Skin epidermis (tissue), 12 donors: ENCODE measurements at regions not wholly inside any gene's neighbourhood (a gene's known extent, or its start where the extent isn't known, plus 50 kb on each side); places are given as distances from the start of the nearest gene placed in this dataset.

Experiments
- H3K27ac ChIP-seq, 21 experiments: fragments of 200-600 bp; sonication (generic) in 11 of 21; one replicate each; pipeline ENCODE4 v1.5.0; 2020; ENCODE audit warnings: mild to moderate bottlenecking in 3 of 21, inconsistent platforms in 2 of 21, moderate library complexity in 2 of 21
- H3K4me3 ChIP-seq, 7 experiments: fragments of 200-600 bp; sonication (generic) in 2 of 7; one replicate each; pipeline ENCODE4 v1.5.0; 2020; ENCODE audit warnings: inconsistent platforms in 2 of 7, mild to moderate bottlenecking in 2 of 7, moderate library complexity in 1 of 7

DNA sequence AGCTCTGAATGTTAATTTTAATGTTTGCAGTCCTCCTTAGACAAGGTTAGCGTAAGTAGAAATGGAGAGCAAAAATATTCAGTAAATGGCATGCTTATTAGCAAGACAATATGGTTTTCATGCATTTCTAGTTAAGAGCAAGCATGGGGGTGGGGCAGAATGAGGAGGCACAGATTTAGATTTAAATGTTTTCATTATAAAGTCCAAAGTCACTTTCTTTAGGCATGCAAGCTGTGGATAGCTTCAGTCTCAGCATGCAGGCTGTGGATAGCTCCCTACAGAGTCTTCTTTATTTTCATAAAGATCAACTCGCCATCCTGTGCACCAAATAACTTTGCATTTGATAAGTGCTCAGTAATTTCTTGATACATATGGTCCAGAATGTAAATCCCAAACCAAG lies 1294.5 kb upstream of the ADGRL2 start:
- Histone ChIP-seq H3K27ac (no peak overlapping the region), H3K4me3 (no peak overlapping the region)

- Histone ChIP-seq H3K4me3 (no peak overlapping the region), H3K27ac (no peak overlapping the region)
Observed at GRCh38 chr1:80498673-80499072, 1302.1 kb upstream of the ADGRL2 start.

- Histone ChIP-seq H3K27ac (no peak overlapping the region), H3K4me3 (no peak overlapping the region)
Observed at GRCh38 chr1:80495806-80496205, 1304.9 kb upstream of the ADGRL2 start.

- Histone ChIP-seq H3K4me3 (no peak overlapping the region), H3K27ac (no peak overlapping the region)
Observed at GRCh38 chr1:80472145-80472544, 1328.6 kb upstream of the ADGRL2 start.

GRCh38 chr1:80468356-80468755 lies 1332.4 kb upstream of the ADGRL2 start:
- Histone ChIP-seq H3K4me3 (no peak overlapping the region), H3K27ac (no peak overlapping the region)

GRCh38 chr1:80462006-80462405 lies 1338.7 kb upstream of the ADGRL2 start:
- Histone ChIP-seq H3K27ac (no peak overlapping the region), H3K4me3 (no peak overlapping the region)

DNA sequence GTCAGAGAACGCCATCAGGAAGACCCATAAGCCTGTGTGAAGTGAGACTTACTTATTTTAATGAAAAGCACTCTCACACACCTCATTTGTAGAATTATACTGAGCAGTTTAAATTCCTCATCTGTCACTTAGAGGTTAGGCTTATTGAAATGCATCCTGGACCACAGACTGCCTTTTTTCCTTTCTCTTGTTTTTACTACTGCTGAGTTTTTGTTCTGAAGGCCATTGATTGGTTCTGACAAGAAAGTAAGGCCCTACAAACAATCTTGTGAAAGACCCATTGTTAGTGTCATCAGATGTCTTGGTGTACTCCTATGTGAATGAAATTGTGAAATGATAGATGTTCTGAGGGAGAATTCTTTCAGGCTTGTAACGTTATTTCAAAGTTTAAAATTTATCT lies 1343.3 kb upstream of the ADGRL2 start:
- no peak overlapping the region for H3K4me3 ChIP-seq

GRCh38 chr1:80453775-80454174 lies 1347.0 kb upstream of the ADGRL2 start:
- Histone ChIP-seq H3K4me3 (no peak overlapping the region), H3K27ac (no peak overlapping the region)

More for the DNA sequence above, 1343.3 kb upstream of the ADGRL2 start:
- no peak overlapping the region for H3K27ac ChIP-seq

- Histone ChIP-seq H3K4me3 (no peak overlapping the region), H3K27ac (no peak overlapping the region)
Observed at GRCh38 chr1:80450711-80451110, 1350.0 kb upstream of the ADGRL2 start.

- Histone ChIP-seq H3K4me3 (no peak overlapping the region), H3K27ac (no peak overlapping the region)
Observed at GRCh38 chr1:80448081-80448480, 1352.7 kb upstream of the ADGRL2 start.

- H3K27ac ChIP-seq, result no peak overlapping the region
- H3K4me3 ChIP-seq, result no peak overlapping the region
Observed at GRCh38 chr1:80447526-80447925, 1353.2 kb upstream of the ADGRL2 start.

- no peak overlapping the region for H3K4me3 ChIP-seq
- H3K27ac ChIP-seq, result no peak overlapping the region
Observed at GRCh38 chr1:80445033-80445432, 1355.7 kb upstream of the ADGRL2 start.

DNA sequence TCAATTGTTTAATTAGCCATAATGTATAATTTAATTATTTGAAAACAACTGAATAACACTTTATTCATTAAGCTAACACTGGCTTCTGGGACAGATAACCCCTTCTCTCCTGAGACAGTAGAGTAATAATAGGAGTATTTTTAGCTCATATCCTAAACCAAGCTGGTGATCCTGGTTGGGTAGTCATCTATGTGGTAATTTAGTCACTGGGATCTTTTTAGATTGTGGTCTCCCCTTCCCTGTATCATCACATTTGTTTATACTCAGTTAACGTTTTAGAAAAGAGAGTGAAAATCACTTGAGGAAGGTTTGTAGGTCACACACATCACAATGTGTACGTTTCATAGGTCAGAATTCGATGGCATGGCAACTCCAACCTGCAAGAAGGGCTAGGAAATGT lies 1356.6 kb upstream of the ADGRL2 start:
- no peak overlapping the region for H3K4me3 ChIP-seq
- H3K27ac ChIP-seq, result no peak overlapping the region

DNA sequence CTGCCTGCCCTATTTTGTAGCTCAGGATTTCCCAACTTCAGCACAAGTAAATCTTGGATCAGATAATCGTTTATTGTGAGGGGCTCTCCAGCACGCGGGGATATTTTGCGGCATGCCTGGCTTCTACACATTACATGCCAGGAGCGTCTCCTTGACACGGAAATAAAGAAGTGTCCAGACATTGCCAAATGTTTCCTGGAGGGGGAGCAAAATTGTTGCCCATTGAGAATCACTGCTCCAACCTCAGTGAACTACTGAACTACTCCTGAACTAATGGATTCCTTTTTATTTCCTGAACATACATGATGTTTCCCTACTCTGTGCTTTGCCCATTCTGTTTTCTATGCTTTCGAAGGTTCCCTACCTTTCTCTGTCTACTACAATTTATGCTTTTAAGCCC lies 1359.1 kb upstream of the ADGRL2 start:
- no peak overlapping the region for H3K27ac ChIP-seq

DNA sequence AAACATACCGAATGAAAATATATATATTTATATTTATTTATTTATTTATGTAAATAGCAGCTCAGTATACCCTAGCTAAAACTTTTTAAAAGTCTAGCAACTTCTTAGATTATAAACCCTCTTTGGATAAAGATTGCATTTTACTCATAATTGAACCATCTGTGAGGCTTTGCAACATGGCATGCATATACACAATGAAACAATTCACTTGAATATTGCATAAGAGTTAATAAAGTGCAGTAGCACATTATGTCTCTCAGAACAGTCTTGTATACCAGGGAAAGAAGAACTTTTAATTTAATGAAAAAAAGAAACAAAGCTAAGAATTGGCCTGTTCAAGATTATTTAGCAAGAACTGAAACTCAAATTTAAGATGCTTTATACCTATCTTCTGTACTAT lies 1363.9 kb upstream of the ADGRL2 start:
- H3K27ac ChIP-seq, result no peak overlapping the region
- no peak overlapping the region for H3K4me3 ChIP-seq

More for the DNA sequence above, 1359.1 kb upstream of the ADGRL2 start:
- no peak overlapping the region for H3K4me3 ChIP-seq

GRCh38 chr1:80427881-80428280 lies 1372.9 kb upstream of the ADGRL2 start:
- no peak overlapping the region for H3K4me3 ChIP-seq
- no peak overlapping the region for H3K27ac ChIP-seq

DNA sequence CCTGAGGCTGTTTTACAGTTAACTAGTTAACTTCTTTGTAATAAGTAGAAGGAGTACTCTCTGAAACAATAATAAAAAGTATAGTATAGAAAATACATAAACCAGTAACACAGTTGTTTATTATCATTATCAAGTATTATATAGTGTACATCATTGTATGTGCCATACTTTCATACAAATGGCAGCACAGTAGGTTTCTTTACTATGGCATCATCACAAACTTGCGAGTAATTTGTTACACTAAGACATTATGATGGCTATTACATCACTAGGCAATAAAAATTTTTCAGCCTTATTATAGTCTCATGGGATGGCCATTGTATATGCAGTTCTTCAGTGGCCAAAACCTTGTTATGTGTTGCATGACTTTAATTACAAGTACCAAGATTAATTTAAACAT lies 1376.5 kb upstream of the ADGRL2 start:
- H3K27ac ChIP-seq, result no peak overlapping the region
- no peak overlapping the region for H3K4me3 ChIP-seq

DNA sequence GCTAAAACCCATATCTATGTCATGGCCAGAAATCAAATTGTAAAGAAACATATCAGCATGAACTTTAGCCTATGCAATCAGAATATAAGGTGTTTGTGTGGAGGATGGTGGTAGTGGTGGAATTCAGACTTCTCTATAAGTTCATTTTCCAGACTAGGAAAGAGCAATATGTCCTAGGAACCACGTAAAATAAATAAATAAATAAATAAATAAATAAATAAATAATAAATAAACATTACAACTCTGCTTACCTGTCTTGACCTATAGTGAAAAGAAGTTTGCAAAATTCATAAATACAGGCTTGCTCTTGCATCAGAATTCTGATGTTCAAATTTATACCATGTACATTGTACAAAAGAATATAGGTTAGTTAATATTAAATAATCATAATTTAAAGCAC lies 1382.6 kb upstream of the ADGRL2 start:
- Histone ChIP-seq H3K4me3 (no peak overlapping the region), H3K27ac (no peak overlapping the region)

DNA sequence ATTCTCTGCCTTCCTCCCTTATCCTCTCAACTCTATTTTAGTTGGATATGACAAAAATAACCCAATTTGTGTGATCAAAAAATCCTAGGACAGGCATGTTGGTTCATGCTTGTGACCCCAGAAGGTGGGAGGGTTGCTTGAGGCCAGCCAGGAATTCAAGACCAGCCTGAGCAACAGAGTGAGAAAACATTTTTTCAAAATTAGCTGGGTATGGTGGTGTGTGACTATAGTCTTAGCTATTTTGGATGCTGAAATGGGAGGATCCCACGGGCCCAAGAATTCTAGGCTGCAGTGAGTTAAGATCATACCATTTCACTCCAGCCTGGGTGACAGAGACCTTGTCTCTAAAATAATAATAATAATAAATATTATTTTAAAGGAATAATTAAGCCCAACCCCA lies 1383.1 kb upstream of the ADGRL2 start:
- H3K4me3 ChIP-seq, result no peak overlapping the region
- H3K27ac ChIP-seq, result no peak overlapping the region

GRCh38 chr1:80413969-80414368 lies 1386.8 kb upstream of the ADGRL2 start:
- H3K4me3 ChIP-seq, result no peak overlapping the region
- H3K27ac ChIP-seq, result no peak overlapping the region

GRCh38 chr1:80410233-80410632 lies 1390.5 kb upstream of the ADGRL2 start:
- Histone ChIP-seq H3K4me3 (no peak overlapping the region), H3K27ac (no peak overlapping the region)

- Histone ChIP-seq H3K27ac (no peak overlapping the region), H3K4me3 (no peak overlapping the region)
Observed at GRCh38 chr1:80403471-80403893, 1397.0 kb upstream of the ADGRL4 start.

- Histone ChIP-seq H3K4me3 (no peak overlapping the region), H3K27ac (no peak overlapping the region)
Observed at GRCh38 chr1:80402625-80403024, 1396.1 kb upstream of the ADGRL4 start.
